ENCODE measurements at regions not wholly inside any gene's neighbourhood (a gene's known extent, or its start where the extent isn't known, plus 50 kb on each side); places are given as distances from the start of the nearest gene placed in this dataset.
A peak's percentile ranks its signal among the peaks of the same experiment; 100 is the strongest.
"Not testable (repeated sequence)": the region's sequence is repeated elsewhere in the genome, so short reads cannot be mapped to it uniquely, and the experiment has no call there.

DNA sequence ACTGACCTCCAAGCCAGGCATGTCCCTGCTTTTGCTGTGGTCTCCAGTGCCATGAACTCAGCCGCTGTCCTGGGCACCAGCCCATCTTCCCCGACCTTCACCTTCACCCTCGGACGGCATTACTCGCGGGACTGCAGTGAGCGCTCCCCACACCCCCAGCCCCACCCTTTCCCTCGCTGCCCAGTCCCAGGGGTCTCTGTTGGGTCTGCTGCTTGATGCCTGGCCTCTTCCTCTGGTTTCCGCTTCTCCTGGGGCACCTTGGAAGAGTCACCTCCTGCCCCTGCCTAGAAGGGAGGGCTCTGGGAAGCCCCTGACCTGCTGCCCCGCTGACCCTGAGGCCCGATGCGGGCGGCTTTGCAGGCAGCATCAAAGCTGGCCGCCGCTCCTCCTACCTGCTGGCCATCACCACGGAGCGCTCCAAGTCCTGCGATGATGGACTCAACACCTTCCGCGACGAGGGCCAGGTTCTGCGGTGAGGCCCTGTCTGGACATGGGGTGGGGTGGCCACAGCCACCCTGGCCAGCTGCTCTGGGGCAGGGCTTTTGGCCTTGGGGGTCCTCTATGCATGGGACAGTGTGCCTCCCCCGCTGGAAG lies 102.3 kb downstream of the ZNF267 start:
- not testable (repeated sequence) for DNase-seq (ENCODE audit: low spot score)

DNA sequence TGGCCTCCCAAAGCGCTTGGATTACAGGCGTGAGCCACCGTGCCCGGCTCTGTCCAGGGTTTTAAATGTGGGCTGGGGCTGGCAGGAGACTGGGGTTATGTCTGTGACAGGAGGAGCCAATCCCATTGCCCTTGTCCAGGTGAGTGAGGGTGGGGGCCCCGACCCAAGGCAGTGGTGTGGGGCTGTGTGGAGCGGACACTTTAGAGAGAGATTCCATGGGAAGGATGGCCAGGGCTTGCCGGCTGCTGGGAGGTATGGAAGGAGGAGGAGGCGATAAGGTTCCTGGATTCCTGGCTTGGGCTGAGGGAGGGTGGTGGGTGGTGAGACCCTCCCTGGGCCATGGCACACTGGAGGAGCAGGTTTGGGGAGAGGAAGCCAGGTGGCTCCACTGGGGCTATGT lies 104.9 kb downstream of the ZNF267 start:
- not testable (repeated sequence) for DNase-seq (ENCODE audit: low spot score)

DNA sequence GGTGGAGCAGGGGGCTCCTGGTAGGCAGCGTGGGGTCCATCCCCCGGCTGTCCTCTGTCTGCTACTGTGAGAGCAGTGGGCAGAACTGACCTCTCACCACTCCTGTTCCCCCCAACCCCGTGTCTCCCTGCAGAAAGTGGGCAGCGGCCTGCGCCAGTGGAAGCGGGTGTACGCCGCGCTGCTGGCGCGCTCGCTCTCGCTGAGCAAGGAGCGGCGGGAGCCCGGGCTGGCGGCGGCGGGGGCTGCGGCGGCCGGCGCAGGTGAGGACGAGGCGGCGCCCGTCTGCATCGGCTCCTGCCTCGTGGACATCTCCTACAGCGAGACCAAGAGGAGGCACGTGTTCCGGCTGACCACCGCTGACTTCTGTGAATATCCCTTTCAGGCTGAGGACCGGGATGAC lies 108.1 kb downstream of the ZNF267 start:
- not testable (repeated sequence) for DNase-seq (ENCODE audit: low spot score)

DNA sequence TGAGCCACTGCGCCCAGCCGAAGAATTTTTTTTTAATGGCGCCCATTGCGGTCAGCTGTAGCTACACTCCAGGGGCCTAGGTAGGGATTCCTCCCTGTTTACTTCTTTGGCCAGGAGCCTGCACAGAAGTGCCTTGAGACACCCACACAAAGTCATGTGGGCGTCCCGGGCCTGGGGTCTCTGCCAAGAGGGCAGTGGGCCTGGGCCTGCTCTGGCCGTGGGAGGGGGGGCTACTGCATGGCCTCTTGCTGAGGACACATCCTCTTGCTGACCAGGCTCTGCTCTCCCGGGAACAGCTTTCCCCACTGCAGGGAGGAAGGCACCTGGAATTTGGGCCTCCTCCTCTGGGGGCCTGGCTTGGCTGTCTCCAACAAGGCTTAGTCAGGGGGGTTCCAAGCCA lies 109.4 kb downstream of the ZNF267 start:
- DNase-seq (ENCODE audit: low spot score), result not testable (repeated sequence)

DNA sequence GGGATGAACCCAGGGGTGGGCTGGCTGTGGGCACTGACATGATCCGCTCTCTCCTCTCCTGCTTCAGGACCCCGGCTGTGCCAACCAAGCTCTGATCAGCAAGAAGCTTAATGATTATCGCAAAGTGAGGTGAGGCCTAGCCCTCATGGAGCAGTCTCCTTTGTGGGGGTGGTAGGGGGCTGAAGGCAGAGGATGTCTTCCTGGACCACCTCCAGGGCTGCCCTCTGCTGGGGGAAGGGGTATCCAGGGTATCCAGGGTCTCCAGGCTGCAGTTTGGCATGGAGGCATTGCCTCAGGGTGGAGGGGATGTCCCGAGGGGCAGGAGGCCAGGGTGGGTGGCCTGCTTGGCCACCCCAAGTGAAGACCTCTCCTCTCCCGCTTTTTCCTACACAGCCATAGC lies 110.1 kb downstream of the ZNF267 start:
- not testable (repeated sequence) for DNase-seq (ENCODE audit: low spot score)

DNA sequence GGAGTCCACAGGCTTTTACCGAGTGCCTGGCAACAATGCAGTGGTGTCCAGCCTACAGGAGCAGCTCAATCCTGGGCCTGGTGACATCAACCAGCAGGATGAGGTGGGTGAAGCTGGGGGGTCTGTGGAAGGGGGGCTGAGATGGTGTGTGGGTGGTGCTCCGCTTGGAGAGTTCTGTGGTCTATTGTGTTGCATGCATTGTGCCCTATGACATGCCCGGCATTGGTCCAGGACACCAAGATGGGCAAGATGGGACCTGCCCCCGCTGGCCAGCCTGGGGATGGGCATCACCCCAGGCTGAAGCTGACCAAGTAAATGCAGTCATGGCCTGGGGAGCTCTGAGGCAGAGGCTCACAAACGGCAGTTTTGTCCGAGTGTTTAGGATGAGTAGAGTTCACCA lies 113.3 kb downstream of the ZNF267 start:
- not testable (repeated sequence) for DNase-seq (ENCODE audit: low spot score)

DNA sequence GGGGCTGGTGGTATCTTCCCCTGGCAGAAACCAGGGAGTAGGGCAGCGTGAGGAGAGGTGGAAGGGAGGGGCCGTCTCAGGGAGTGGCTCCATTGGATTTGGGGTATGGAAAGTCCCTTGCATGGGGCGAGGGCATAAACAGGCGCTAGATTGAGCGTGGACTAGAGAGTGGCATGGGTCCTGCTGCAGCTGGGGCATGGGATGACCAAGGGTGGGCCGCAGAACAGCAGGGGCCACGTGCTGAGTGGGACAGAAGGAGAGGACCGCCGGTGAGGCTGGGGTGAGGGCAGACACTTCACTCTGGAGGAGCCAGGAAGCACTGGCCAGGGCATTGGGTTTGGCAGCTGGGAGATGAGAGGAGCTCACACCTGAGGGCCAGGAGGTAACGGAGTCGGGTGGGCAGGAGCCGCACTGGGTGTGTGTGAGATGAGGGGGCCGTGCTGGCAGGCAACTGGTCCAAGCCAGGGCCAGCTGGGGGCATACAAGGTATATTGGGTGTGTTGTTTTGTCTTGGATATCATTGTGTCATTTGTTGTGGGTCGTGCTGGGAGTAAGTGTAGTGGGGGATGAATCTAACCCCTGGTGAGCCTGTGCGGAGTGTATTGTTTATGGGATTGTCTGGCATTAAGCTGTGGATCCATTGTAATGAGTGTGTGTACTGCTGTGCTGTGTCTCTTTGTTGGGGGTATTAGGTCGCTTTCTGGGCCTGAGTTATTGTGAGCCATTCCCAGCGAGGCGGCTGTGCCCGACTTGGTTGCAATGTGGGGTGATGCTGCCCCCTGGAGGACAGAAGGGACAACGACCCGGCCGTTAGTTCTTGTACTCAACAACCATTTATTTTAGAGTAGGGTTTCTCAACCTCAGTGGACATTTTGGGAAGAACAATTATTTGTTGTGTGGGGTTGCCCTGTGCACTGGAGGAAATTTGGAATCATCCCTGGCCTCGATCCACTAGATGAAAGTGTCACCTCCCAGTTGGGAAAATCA lies 115.3 kb downstream of the ZNF267 start:
- not testable (repeated sequence) for DNase-seq (ENCODE audit: low spot score)

DNA sequence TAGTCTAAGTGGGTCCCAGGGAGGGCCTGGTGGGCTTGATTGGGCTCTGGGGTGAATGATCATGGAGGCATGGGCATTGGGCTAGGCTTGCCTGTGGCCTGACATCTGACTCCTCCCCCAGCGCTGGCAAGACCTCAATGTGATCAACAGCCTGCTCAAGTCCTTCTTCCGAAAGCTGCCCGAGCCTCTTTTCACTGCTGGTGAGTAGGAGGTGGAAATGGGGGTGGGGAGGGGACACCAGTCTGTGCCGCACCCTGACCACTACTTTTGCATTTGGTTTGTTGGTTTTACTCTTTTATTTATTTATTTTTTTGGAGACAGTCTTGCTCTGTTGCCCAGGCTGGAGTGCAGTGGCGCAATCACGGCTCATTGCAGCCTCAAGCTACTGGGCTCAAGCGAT lies 116.7 kb downstream of the ZNF267 start:
- DNase-seq (ENCODE audit: low spot score), result not testable (repeated sequence)

DNA sequence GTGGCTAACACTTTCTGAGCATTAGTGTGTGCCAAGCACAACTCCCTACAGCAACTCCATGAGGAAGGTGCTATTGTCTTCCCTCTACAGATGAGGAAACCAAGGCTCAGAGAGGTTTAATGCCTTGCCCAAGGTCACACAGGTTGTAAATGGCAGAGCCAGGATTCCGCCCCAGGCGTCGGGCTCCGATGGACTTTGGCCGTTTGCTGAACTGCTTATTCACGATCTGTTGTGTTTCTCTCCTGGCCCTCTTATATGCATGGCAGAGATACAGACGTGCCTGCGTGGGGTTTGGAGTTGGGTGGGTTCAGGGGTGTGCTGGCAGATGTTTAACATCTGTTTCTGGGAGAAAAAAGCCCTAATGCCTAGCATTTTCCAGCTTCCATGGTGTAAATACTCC lies 117.4 kb downstream of the ZNF267 start:
- DNase-seq (ENCODE audit: low spot score), result not testable (repeated sequence)

DNA sequence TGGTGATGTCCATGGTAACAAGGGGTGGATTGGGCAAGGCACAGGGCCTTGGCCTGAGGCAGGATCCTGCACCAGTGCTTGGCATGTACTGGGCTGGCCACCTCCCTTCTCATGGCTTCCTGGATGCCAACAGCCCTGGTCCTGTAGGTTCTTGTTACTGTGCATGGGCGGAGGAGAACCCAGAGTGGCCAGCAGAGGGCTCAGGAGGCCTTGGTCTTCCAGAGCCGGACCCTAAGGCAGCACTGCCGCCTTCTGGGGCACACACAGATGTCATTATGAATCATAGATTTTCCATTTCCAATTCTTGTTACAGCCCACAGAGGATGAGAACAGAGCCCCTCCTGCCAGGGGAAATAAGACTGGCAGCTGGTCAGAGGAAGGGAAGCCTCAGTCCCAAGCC lies 122.7 kb downstream of the ZNF267 start:
- DNase-seq (ENCODE audit: low spot score), result not testable (repeated sequence)

DNA sequence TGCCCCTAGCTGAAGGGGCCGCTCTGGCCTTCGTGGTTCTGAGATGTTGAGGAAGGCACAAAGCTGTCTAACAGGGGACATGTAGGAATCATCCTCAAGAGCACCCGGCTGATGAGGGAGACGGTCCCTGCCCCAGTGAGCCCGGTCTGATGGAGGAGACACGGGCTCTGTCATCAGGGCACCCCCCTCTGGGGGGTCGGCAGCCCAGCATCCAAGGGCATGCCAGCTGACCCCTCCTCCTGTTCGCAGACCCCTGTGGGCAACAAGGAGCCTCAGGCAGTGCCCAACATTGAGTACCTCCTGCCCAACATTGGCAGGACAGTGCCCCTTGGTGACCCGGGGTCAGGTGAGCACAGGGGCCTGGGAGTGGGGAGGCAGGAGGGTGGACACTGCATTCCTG lies 128.9 kb downstream of the ZNF267 start:
- not testable (repeated sequence) for DNase-seq (ENCODE audit: low spot score)

DNA sequence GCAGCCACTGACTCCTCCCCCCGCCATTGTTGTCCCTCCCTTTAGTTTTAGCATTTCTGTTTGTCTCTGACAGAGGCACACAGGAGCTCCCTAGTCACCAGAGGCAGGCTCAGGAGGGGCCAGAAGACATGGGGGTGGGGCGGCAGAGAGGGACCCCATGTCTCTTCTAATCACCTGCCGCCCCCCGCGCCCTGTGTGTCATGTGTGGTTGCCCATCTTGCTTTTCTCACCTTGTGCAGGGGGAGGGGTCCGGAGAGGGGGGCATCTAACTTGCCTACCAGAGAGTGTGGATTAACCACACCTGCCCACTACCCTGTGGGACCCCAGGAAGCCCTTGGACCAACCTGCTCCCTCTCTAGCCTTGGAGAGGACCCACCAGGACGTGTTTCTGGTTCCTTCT lies 130.2 kb downstream of the ZNF267 start:
- DNase-seq (ENCODE audit: low spot score), result not testable (repeated sequence)

DNA sequence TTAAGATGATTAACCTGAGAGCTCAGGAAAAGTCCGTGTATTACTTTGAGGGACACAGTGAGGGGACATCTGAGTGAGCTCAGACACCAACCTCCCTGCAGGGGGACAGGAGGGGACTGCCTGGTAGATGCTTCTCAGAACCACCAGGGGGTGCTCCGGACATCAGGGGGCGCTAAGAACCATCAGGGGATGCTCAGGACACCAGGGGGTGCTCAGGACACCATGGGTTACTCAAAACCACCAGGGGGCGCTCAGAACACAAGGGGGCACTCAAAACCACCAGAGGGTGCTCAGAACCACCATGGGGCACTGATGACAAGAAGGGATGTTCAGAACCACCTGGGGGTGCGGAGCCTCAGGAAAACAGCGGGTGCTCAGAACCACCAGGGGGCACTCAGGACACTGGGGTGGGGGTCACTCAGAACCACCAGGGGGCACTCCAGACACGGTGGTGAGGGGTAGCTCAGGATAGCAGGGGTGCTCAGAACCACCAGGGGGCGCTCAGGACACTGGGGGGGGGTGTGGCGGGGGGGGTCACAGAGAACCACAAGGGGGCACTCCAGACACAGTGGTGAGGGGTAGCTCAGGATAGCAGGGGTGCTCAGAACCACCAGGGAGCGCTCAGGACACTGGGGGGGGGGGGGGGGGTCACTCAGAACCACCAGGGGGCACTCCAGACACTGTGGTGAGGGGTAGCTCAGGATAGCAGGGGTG lies 165.3 kb downstream of the ZNF267 start:
- DNase-seq (ENCODE audit: low spot score), result not testable (repeated sequence)

DNA sequence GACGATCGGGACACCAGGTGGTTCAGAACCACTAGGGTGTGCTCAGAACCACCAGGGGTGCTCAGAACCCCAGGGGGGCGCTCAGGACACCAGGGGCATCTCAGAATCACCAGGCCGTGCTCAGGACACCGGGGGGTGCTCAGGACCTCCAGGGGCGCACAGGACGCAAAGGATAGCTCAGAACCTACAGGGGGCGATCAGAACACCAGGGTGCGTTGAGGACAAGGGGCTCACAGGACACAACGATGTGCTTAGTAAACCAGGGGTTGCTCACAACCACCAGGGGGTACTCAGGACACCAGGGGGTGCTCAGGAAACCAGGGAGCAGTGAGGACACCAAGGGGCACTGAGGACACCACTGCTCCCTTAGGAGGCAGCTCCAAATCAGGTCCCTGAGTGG lies 166.3 kb downstream of the ZNF267 start:
- not testable (repeated sequence) for DNase-seq (ENCODE audit: low spot score)

DNA sequence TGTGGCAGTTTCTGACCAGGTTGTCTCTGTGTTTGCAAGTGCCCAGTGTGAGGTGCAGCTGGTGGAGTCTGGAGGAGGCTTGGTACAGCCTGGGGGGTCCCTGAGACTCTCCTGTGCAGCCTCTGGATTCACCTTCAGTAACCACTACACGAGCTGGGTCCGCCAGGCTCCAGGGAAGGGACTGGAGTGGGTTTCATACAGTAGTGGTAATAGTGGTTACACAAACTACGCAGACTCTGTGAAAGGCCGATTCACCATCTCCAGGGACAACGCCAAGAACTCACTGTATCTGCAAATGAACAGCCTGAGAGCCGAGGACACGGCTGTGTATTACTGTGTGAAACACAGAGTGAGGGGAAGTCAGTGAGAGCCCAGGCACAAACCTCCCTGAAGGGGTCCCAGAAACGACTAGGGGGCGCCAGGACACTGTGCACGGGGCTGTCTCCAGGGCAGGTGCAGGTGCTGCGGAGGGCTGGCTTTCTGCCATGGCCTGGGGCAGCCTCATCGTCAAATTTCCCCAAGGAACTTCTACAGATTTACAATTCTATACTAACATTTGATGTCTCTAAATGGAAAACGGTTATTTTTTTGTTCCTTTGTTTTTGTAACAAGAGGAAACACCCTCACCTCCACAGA lies 187.0 kb upstream of the TP53TG3D start:
- not testable (repeated sequence) for DNase-seq (ENCODE audit: low spot score)

DNA sequence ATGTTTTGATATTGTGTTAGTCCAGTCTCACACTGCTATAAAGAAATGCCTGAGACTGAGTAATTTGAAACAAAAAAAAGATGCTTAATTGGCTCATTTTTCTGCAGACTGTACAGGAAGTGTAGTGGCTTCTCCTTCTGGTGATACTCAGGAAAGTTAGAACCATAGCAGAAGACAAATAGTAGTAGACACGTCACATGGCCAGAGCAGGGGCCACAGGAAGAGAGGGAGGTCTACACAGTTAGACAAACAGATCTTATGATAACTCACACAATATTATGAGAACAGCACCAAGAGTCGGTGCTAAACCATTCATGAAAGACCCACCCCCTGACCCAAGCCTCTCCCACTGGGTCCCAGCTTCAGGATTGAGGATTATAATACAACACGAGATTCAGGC lies 181.5 kb upstream of the TP53TG3D start:
- DNase-seq (ENCODE audit: low spot score), result not testable (repeated sequence)

DNA sequence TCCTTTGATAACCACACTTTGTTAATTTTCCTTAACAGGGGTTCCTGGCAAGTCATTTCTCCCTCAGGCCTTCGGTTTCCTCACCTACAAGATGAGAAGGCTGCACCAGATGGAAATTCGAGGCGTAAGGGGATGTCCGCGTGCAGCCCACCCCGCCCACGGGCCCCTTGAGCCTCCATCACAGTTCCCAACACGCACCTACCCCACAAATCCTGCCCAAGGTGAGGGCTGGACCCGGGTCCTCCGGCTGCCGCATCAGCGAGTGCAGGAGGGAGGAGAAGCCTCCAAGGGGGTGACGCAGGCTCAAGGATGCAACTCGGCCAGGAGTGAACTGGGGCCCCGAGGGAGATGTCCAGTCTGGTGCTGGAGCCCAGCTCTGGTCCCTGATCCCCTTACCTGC lies 169.2 kb upstream of the TP53TG3D start:
- not testable (repeated sequence) for DNase-seq (ENCODE audit: low spot score)

DNA sequence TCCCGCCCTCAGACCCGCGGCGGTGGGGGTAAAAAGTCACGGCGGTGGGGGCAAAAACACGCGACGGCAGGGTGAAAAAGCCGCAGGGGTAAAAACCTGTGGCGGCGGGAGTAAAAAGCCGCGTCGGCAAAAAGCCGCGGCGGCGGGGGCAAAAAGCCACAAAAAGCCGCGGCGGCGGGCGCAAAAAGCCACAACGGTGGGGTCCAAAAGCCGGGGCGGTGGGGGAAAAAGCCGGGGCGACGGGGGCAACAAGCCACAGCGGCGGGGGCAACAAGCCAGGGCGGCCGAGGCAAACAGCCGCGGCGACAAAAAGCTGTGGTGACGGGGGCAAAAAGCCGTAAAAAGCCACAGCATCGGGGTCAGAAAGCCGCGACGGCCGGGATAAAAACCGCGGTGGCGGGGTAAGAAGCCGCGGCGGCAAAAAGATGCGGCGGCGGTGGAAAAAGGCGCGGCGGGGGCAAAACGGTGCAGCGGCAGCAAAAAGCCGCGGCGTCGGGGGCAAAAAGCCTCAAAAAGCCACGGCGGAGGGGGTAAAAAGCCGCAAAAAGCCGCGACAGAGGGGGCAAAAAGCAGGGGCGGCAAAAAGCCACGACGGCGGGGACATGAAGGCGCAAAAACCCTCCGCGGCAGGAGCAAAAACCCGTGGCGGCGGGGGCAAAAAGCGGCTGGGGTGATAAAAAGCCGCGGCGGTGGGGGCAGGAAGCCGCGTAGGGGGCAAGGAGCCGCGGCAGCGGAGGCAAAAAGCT lies 168.3 kb upstream of the TP53TG3D start:
- not testable (repeated sequence) for DNase-seq (ENCODE audit: low spot score)

DNA sequence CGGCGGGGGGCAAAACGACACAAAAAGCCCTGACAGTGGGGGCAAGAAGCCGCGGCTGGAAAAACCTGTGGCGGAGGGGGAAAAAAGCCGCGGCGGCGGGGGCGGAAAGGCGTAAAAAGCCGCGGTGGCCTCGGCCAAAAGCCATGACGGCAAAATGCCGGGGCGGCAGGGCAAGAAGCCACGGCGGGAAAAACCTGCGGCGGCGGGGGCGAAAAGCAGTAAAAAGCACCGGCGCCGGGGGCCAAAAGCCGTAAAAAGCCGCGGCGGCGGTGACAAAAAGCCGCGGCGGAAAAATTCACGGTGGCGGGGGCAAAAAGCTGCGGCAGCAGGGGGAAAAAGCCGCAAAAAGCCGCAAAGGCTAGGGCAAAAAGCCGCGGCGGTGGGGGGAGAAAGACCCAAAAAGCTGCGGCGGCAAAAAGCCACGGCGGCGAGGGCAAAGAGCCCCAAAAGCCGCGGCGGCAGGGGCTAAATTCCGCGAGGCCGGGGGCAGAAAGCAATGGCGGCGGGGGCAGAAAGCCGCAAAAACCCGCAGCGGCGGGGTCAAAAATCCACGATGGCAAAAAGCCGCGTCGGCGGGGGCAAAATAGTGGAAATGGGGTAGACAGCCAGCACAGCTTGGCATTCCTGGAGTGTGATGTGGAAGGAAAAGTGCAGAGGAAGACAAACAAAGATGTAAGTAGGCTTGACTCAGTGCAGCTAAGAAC lies 167.5 kb upstream of the TP53TG3D start:
- DNase-seq (ENCODE audit: low spot score), result peak; percentile 5

DNA sequence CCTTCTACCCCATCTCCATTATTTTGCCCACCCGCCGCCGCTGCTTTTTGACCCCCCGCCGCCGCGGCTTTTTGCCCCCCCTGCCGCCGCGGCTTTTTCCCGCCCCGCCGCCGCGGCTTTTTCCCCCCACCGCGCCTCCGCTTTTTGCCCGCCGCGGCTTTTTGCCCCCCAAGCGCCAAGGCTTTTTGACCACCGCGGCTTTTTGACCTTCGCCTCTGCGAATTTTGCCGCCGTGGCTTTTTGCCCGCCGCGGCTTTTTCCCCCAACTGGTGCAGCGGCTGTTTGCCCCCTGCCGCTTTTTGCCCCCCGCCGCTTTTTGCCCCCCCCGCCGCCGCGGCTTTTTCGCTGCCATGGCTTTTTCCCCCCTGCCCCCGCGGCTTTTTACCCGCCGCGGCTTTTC lies 137.5 kb upstream of the TP53TG3D start:
- peak; percentile 0 for DNase-seq (ENCODE audit: low spot score)

Data from GM20000 (cell line).